Left forelimb (tissue), 1 donor: ENCODE measurements at regions not wholly inside any gene's neighbourhood (a gene's known extent, or its start where the extent isn't known, plus 50 kb on each side); places are given as distances from the start of the nearest gene placed in this dataset.

Experiments used
- DNase-seq: peaks from one replicate; pipeline ENCODE4 v3.0.0-alpha.2; 2018; ENCODE audit warnings: low spot score

GRCh38 chr6:44635486-44635885 lies 248.0 kb downstream of the CDC5L start:
- DNase-seq, result no peak

GRCh38 chr6:44636561-44637248 lies 249.2 kb downstream of the CDC5L start:
- no peak for DNase-seq

- no peak for DNase-seq
Observed at GRCh38 chr6:44641344-44642031, 254.0 kb downstream of the CDC5L start.

- no peak for DNase-seq
Observed at GRCh38 chr6:44642349-44642748, 254.8 kb downstream of the CDC5L start.

- no peak for DNase-seq
Observed at GRCh38 chr6:44642870-44643522, 255.5 kb downstream of the CDC5L start.

GRCh38 chr6:44645276-44645675 lies 257.8 kb downstream of the CDC5L start:
- DNase-seq, result no peak

GRCh38 chr6:44646355-44646754 lies 258.8 kb downstream of the CDC5L start:
- no peak for DNase-seq

GRCh38 chr6:44649365-44650025 lies 262.0 kb downstream of the CDC5L start:
- DNase-seq, result no peak

GRCh38 chr6:44650495-44650894 lies 263.0 kb downstream of the CDC5L start:
- DNase-seq, result no peak

GRCh38 chr6:44650947-44651346 lies 263.4 kb downstream of the CDC5L start:
- no peak for DNase-seq

GRCh38 chr6:44651604-44652003 lies 264.1 kb downstream of the CDC5L start:
- DNase-seq, result no peak

GRCh38 chr6:44652547-44652946 lies 265.0 kb downstream of the CDC5L start:
- no peak for DNase-seq

GRCh38 chr6:44653091-44653490 lies 265.6 kb downstream of the CDC5L start:
- DNase-seq, result no peak

GRCh38 chr6:44653761-44654218 lies 266.3 kb downstream of the CDC5L start:
- DNase-seq, result no peak

GRCh38 chr6:44655412-44656342 lies 268.2 kb downstream of the CDC5L start:
- DNase-seq, result peak; percentile 87

- no peak for DNase-seq
Observed at GRCh38 chr6:44656691-44657090, 269.2 kb downstream of the CDC5L start.

- no peak for DNase-seq
Observed at GRCh38 chr6:44657206-44657819, 269.8 kb downstream of the CDC5L start.

GRCh38 chr6:44658571-44658970 lies 271.1 kb downstream of the CDC5L start:
- DNase-seq, result no peak

GRCh38 chr6:44659726-44660125 lies 272.2 kb downstream of the CDC5L start:
- no peak for DNase-seq

- DNase-seq, result no peak
Observed at GRCh38 chr6:44660561-44661220, 273.2 kb downstream of the CDC5L start.
